Natural killer cell (primary cell): ENCODE measurements at regions not wholly inside any gene's neighbourhood (a gene's known extent, or its start where the extent isn't known, plus 50 kb on each side); places are given as distances from the start of the nearest gene placed in this dataset.

Experiments
- ATAC-seq, 3 donors: fragments of 150-1000 bp in 2 of 3; fragments of 200-7000 bp in 1 of 3; cut with Tn5 transposase; 1 replicate in 1 of 3; 2 replicates in 2 of 3; pipeline ENCODE4 v1.10.0; 2021; ENCODE audit warnings: mild to moderate bottlenecking in 2 of 3, moderate library complexity in 2 of 3
- DNase-seq, 2 donors: peaks; one replicate each; pipeline versions ENCODE4 v3.0.0 to v3.0.0-alpha.2; 2013 to 2021; ENCODE audit warnings: mixed read lengths in 1 of 2
- H3K27ac ChIP-seq: one replicate; pipeline ENCODE4 v1.5.1; 2013; ENCODE audit warnings: mild to moderate bottlenecking, low read length
- H3K27me3 ChIP-seq: one replicate; pipeline ENCODE4 v1.6.1; 2013; ENCODE audit warnings: low read length; ENCODE audit not compliant: control insufficient read depth, insufficient read depth
- H3K36me3 ChIP-seq: one replicate; pipeline ENCODE4 v1.6.1; 2013; ENCODE audit warnings: low read length; ENCODE audit not compliant: control insufficient read depth, insufficient read depth
- H3K4me1 ChIP-seq: one replicate; pipeline ENCODE4 v1.6.1; 2013; ENCODE audit warnings: low read length; ENCODE audit not compliant: control insufficient read depth, insufficient read depth
- H3K4me3 ChIP-seq: one replicate; pipeline ENCODE4 v1.5.1; 2013; ENCODE audit warnings: low read length
- H3K9me3 ChIP-seq: one replicate; pipeline ENCODE4 v1.6.1; 2013; ENCODE audit warnings: low read length; ENCODE audit not compliant: control insufficient read depth, insufficient read depth
- H3K27ac Mint-ChIP-seq, 2 donors: one replicate each; pipeline ENCODE4 v1.8.0; 2022; ENCODE audit warnings: mild to moderate bottlenecking in 2 of 2, mixed read lengths in 2 of 2, moderate library complexity in 1 of 2
- H3K27me3 Mint-ChIP-seq, 2 donors: one replicate each; pipeline ENCODE4 v1.8.0; 2022; ENCODE audit warnings: low read depth in 2 of 2, mixed read lengths in 2 of 2
- H3K36me3 Mint-ChIP-seq: one replicate; pipeline ENCODE4 v1.8.0; 2022; ENCODE audit warnings: mixed read lengths
- H3K4me1 Mint-ChIP-seq, 2 donors: one replicate each; pipeline ENCODE4 v1.8.0; 2022; ENCODE audit warnings: mixed read lengths in 2 of 2
- H3K4me3 Mint-ChIP-seq: one replicate; pipeline ENCODE4 v1.8.0; 2022; ENCODE audit warnings: mild to moderate bottlenecking, moderate library complexity, mixed read lengths
- H3K9me3 Mint-ChIP-seq, 2 donors: one replicate each; pipeline ENCODE4 v1.8.0; 2022; ENCODE audit warnings: mixed read lengths in 2 of 2
- WGBS: methylation state at CpG from one replicate; pipeline ENCODE4 v1.1.7; 2013; ENCODE audit warnings: missing lambda C conversion rate; ENCODE audit not compliant: insufficient coverage; 5-methylcytosine and 5-hydroxymethylcytosine counted together
- intact Hi-C: fragments of 100-400 bp; cut with micrococcal nuclease; formaldehyde crosslinking; loops from one replicate; pipeline ENCODE4 v1.14.2; 2022
- TF ChIP-seq, protein P1 (sequence below): fragments of 200-600 bp; IDR thresholded peaks from one replicate; pipeline ENCODE4 v1.8.0; 2022; ENCODE audit warnings: antibody characterized with exemption

DNA sequence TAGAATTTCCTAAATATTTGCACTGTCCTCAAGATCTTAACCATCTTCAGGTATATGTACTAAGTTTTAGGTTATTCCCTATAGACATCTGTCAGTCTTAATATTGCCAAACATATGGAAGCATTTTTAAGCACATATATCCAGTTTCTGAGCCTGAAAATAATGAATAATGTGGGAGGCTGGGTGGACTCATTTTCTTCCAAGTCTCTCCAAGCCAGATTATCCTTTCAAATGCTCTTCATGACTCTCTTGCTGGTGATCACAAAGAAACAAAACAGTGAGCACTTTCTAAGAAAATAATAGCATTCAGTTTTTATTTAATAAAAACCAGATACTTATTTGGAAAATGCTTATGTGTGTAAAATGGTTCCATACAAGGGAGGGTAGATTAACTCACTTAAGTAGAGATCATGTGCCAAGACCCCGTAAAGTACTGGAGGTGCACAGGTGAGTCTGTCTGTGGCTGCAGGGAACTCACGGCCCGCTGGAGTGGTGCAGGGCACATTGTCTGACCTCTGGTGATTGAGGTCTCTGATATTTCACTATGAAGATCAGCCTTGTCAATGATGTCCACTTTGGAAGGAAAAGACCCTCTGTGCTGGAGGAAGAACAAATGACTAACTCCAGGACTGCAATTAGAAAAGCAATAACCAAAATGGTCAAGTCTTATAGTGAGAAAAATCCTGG lies 161.6 kb downstream of the TMEM18 start:
- intact Hi-C loops, result no loop called here
- DNase-seq (no peak), ATAC-seq (no peak)
- H3K4me3 ChIP-seq, result no peak overlapping the region
- Mint-ChIP-seq H3K9me3 (peaks cover 0 to 2% of the 10 kb centered on the region in 2 donors), H3K36me3 (no peaks in the 10 kb centered on the region), H3K4me3 (no peak overlapping the region), H3K27me3 (peaks cover 16 to 20% of the 10 kb centered on the region in 2 donors), H3K27ac (no peak overlapping the region), H3K4me1 (peaks cover 5 to 9% of the 10 kb centered on the region in 2 donors)
- TF ChIP-seq, protein P1, sequence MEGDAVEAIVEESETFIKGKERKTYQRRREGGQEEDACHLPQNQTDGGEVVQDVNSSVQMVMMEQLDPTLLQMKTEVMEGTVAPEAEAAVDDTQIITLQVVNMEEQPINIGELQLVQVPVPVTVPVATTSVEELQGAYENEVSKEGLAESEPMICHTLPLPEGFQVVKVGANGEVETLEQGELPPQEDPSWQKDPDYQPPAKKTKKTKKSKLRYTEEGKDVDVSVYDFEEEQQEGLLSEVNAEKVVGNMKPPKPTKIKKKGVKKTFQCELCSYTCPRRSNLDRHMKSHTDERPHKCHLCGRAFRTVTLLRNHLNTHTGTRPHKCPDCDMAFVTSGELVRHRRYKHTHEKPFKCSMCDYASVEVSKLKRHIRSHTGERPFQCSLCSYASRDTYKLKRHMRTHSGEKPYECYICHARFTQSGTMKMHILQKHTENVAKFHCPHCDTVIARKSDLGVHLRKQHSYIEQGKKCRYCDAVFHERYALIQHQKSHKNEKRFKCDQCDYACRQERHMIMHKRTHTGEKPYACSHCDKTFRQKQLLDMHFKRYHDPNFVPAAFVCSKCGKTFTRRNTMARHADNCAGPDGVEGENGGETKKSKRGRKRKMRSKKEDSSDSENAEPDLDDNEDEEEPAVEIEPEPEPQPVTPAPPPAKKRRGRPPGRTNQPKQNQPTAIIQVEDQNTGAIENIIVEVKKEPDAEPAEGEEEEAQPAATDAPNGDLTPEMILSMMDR, result no peak
- H3K9me3 ChIP-seq, result no peaks in the 10 kb centered on the region
- H3K36me3 ChIP-seq, result no peaks in the 10 kb centered on the region
- H3K4me1 ChIP-seq, result no peaks in the 10 kb centered on the region
- no peak overlapping the region for H3K27ac ChIP-seq
- no peaks in the 10 kb centered on the region for H3K27me3 ChIP-seq
- 96% methylated on average over 3 of the region's 3 CpGs for WGBS

DNA sequence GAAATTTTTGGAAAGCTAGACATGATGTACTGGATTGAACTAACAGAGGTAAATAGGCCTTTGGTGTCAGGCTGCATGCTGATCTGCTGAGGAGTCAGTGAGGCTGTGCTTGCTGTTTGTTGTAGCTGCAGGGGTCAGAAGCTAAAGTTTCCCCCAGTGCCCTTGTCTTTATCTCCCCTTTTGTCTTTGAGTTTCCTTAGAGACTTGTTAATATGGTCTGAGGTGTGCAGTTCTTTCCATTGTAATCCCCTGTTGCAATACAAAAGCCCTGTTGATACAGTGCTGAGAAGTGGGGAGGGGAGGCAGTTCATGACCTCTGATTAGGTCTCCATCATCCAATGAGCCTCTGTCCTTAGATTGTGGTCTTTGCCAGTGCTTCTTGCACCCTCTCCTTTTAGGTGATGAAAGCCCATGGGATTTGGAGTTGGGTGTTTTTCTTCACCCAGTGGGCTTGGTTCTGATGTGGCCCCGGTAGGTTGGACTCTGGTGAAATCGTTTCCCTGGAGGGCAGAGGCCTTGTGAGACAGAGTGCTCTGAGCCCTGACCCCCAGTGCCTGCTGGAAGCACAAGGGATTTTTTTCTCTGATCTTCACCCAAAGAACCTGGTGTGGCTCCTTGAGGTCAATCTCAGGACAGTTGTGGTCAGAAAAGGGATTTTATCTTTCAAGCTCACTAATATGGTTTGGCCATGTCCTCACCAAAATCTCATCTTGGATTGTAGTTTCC lies 163.1 kb downstream of the TMEM18 start:
- Mint-ChIP-seq H3K4me3 (no peak overlapping the region), H3K27me3 (peaks cover 16 to 20% of the 10 kb centered on the region in 2 donors), H3K36me3 (no peaks in the 10 kb centered on the region), H3K4me1 (peaks cover 5 to 14% of the 10 kb centered on the region in 2 donors), H3K9me3 (peaks cover 0 to 2% of the 10 kb centered on the region in 2 donors), H3K27ac (no peak overlapping the region)
- Histone ChIP-seq H3K4me1 (no peaks in the 10 kb centered on the region), H3K9me3 (no peaks in the 10 kb centered on the region), H3K27me3 (no peaks in the 10 kb centered on the region), H3K4me3 (no peak overlapping the region), H3K27ac (no peak overlapping the region), H3K36me3 (no peaks in the 10 kb centered on the region)
- intact Hi-C loops, result no loop called here
- 94% methylated on average over 2 of the region's 2 CpGs for WGBS
- DNase-seq (no peak), ATAC-seq (no peak)
- TF ChIP-seq, protein P1, result no peak

DNA sequence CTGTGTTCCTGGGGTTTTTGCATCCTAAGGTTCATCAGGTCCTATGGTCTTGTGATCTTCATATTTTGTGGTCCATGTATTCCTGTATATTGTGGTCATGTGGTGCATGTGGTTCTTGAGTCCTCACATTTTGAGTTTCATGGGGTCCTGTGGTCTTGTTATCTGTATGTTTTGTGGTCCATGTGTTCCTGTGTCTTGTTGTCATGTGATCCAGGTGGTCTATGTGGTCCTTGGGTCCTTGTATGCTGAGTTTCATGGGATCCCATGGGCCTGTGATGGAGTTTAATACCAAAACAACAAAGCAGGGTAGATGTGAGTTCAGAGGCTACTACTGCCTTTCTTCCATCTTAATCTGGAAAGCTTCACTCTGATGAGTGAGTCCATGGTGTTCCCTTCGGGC lies 166.4 kb downstream of the TMEM18 start:
- Mint-ChIP-seq H3K27me3 (peaks cover 17 to 20% of the 10 kb centered on the region in 2 donors), H3K4me1 (peaks cover 5 to 9% of the 10 kb centered on the region in 2 donors), H3K36me3 (no peaks in the 10 kb centered on the region), H3K9me3 (peaks cover 0 to 2% of the 10 kb centered on the region in 2 donors), H3K27ac (no peak overlapping the region), H3K4me3 (no peak overlapping the region)
- Histone ChIP-seq H3K9me3 (no peaks in the 10 kb centered on the region), H3K4me1 (no peaks in the 10 kb centered on the region), H3K27me3 (no peaks in the 10 kb centered on the region), H3K36me3 (no peaks in the 10 kb centered on the region), H3K27ac (no peak overlapping the region), H3K4me3 (no peak overlapping the region)
- WGBS, result 70% methylated on average over 1 of the region's 1 CpG
- ATAC-seq (no peak), DNase-seq (no peak)
- intact Hi-C loops, result no loop called here
- TF ChIP-seq, protein P1, result no peak
